HCT116 (cell line): ENCODE measurements at regions not wholly inside any gene's neighbourhood (a gene's known extent, or its start where the extent isn't known, plus 50 kb on each side); places are given as distances from the start of the nearest gene placed in this dataset.
A peak's percentile ranks its signal among the peaks of the same experiment; 100 is the strongest.

Source experiments
- ATAC-seq: fragments of 200-7000 bp; cut with Tn5 transposase; 2 replicates; pipeline ENCODE4 v1.9.1; 2020; ENCODE audit warnings: mild to moderate bottlenecking, moderate library complexity
- BruUV-seq: library from RNA; stranded (reverse); fragments of 400-500 nt; replicated peaks from 2 replicates; lab custom pipeline; 2021; lab: Mats Ljungman, UMichigan
- CTCF ChIA-PET: fragments of 300-600 bp; sonication (Branson Sonifier 250); formaldehyde crosslinking; loops from one replicate; lab custom pipeline; 2021; ENCODE audit warnings: antibody characterized with exemption; lab: Charles Lee
- POLR2A ChIA-PET: fragments of 300-600, 350-600 bp; sonication (Branson Sonifier 250); formaldehyde crosslinking; loops from one replicate; lab custom pipeline; 2021; ENCODE audit warnings: antibody characterized with exemption; lab: Charles Lee
- RAD21 ChIA-PET, 2 experiments: fragments of 300-600 bp; sonication (Branson Sonifier 250); formaldehyde crosslinking; loops; one replicate each; lab custom pipeline; 2023; ENCODE audit warnings: low total read pairs in 2 of 2; ENCODE audit not compliant: uncharacterized antibody in 2 of 2, unreplicated experiment in 2 of 2, low non-redundant PET in 1 of 2; lab: Charles Lee
- DNase-seq: peaks from one replicate; pipeline ENCODE4 v3.0.0-alpha.2; 2010; ENCODE audit warnings: low read depth, low spot score
- H2AFZ ChIP-seq: fragments of 200-600 bp; shearing (Covaris generic), sonication (generic); 2 replicates; pipeline ENCODE4 v1.6.1; 2017; ENCODE audit warnings: low read depth, mixed run types, mixed read lengths, antibody characterized with exemption, low read length; ENCODE audit not compliant: poor library complexity, severe bottlenecking
- H3K27ac ChIP-seq: 2 replicates; pipeline ENCODE4 v1.5.1; 2012; ENCODE audit warnings: low read depth, low read length
- H3K27me3 ChIP-seq: fragments of 200-600 bp; sonication (generic); 2 replicates; pipeline ENCODE4 v1.6.1; 2016; ENCODE audit warnings: mixed run types, low read length, mixed read lengths; ENCODE audit not compliant: insufficient read depth
- H3K36me3 ChIP-seq, 2 experiments: fragments of 200-500 bp in 1 of 2; fragments of 200-600 bp in 1 of 2; sonication (Bioruptor generic) in 1 of 2; sonication (generic) in 1 of 2; 2 replicates each; pipeline versions ENCODE4 v1.5.1 to v1.6.1; 2014 to 2016; ENCODE audit warnings: low read length in 2 of 2, inconsistent platforms in 1 of 2, mixed read lengths in 1 of 2, mixed run types in 1 of 2; ENCODE audit not compliant: insufficient read depth in 2 of 2, control insufficient read depth in 1 of 2
- H3K4me1 ChIP-seq, 2 experiments: fragments of 200-600 bp in 1 of 2; sonication (generic) in 1 of 2; 2 replicates each; pipeline versions ENCODE4 v1.5.1 to v1.6.1; 2012 to 2017; ENCODE audit warnings: low read length in 2 of 2, inconsistent platforms in 1 of 2, mild to moderate bottlenecking in 1 of 2, mixed read lengths in 1 of 2, mixed run types in 1 of 2, moderate library complexity in 1 of 2; ENCODE audit not compliant: insufficient read depth in 2 of 2, control insufficient read depth in 1 of 2
- H3K4me2 ChIP-seq: fragments of 200-600 bp; sonication (generic); 2 replicates; pipeline ENCODE4 v1.6.1; 2017; ENCODE audit warnings: mixed run types, low read length, mixed read lengths
- H3K4me3 ChIP-seq, 2 experiments: fragments of 200-600 bp in 1 of 2; sonication (generic) in 1 of 2; replicated peaks in 1 of 2; 2 replicates each; pipeline ENCODE4 v1.5.1; 2011 to 2016; ENCODE audit warnings: low read length in 2 of 2, control low read depth in 1 of 2, low read depth in 1 of 2, mild to moderate bottlenecking in 1 of 2, mixed read lengths in 1 of 2, mixed run types in 1 of 2
- H3K79me2 ChIP-seq: fragments of 200-600 bp; sonication (generic); 2 replicates; pipeline ENCODE4 v1.6.1; 2017; ENCODE audit warnings: mild to moderate bottlenecking, mixed run types, low read length, moderate library complexity, mixed read lengths; ENCODE audit not compliant: insufficient read depth
- H3K9ac ChIP-seq: fragments of 200-600 bp; sonication (generic); 2 replicates; pipeline ENCODE4 v1.6.1; 2016; ENCODE audit warnings: low read length, mixed read lengths
- H3K9me2 ChIP-seq: fragments of 200-600 bp; sonication (generic), shearing (Covaris generic); 2 replicates; pipeline ENCODE4 v1.6.1; 2017; ENCODE audit warnings: mixed run types, mild to moderate bottlenecking, moderate library complexity; ENCODE audit not compliant: insufficient read depth
- H3K9me3 ChIP-seq, 2 experiments: fragments of 200-500 bp in 1 of 2; fragments of 200-600 bp in 1 of 2; sonication (Bioruptor generic) in 1 of 2; sonication (generic) in 1 of 2; 2 replicates each; pipeline ENCODE4 v1.6.1; 2014 to 2017; ENCODE audit warnings: low read length in 2 of 2, mixed read lengths in 2 of 2, inconsistent platforms in 1 of 2, low read depth in 1 of 2, mild to moderate bottlenecking in 1 of 2, mixed run types in 1 of 2, moderate library complexity in 1 of 2; ENCODE audit not compliant: control insufficient read depth in 1 of 2, insufficient read depth in 1 of 2
- H4K20me1 ChIP-seq: fragments of 200-600 bp; sonication (generic), shearing (Covaris generic); 2 replicates; pipeline ENCODE4 v1.6.1; 2017; ENCODE audit warnings: mixed run types, mild to moderate bottlenecking, moderate library complexity; ENCODE audit not compliant: insufficient read depth
- ATF3 ChIP-seq: IDR thresholded peaks from 2 replicates; pipeline ENCODE4 v1.6.1; 2012
- CEBPB ChIP-seq: IDR thresholded peaks from 2 replicates; pipeline ENCODE4 v1.6.1; 2012; ENCODE audit warnings: low read depth
- CTCF ChIP-seq, 3 experiments: fragments of 200-600 bp in 1 of 3; sonication (generic) in 1 of 3; IDR thresholded peaks in 2 of 3; conservative IDR thresholded peaks in 1 of 3; 2 replicates each; pipeline ENCODE4 v1.5.1; 2012 to 2017; ENCODE audit warnings: low read depth in 2 of 3, low read length in 2 of 3, antibody characterized with exemption in 1 of 3, borderline replicate concordance in 1 of 3, control low read depth in 1 of 3, mild to moderate bottlenecking in 1 of 3, mixed read lengths in 1 of 3, mixed run types in 1 of 3, moderate library complexity in 1 of 3; ENCODE audit not compliant: insufficient read depth in 1 of 3
- EGR1 ChIP-seq: IDR thresholded peaks from 2 replicates; pipeline ENCODE4 v1.6.1; 2012; ENCODE audit warnings: low read depth
- ELF1 ChIP-seq: IDR thresholded peaks from 2 replicates; pipeline ENCODE4 v1.6.1; 2012; ENCODE audit warnings: low read depth, borderline replicate concordance
- EZH2 ChIP-seq: fragments of 200-600 bp; sonication (generic); IDR thresholded peaks from 2 replicates; pipeline ENCODE4 v1.6.1; 2017; ENCODE audit warnings: antibody characterized with exemption, mixed run types
- EZH2phosphoT487 ChIP-seq: fragments of 200-600 bp; IDR thresholded peaks from 2 replicates; pipeline ENCODE4 v1.6.1; 2018; ENCODE audit warnings: antibody characterized with exemption, borderline replicate concordance
- FOSL1 ChIP-seq: IDR thresholded peaks from 2 replicates; pipeline ENCODE4 v1.6.1; 2012; ENCODE audit warnings: low read depth
- JUND ChIP-seq: IDR thresholded peaks from 2 replicates; pipeline ENCODE4 v1.6.1; 2012
- MAX ChIP-seq: IDR thresholded peaks from 2 replicates; pipeline ENCODE4 v1.6.1; 2012
- POLR2A ChIP-seq: IDR thresholded peaks from 2 replicates; pipeline ENCODE4 v1.7.0; 2011; ENCODE audit warnings: borderline replicate concordance; ENCODE audit not compliant: insufficient read depth, insufficient read length; ENCODE audit errors: extremely low read depth
- RAD21 ChIP-seq: IDR thresholded peaks from 2 replicates; pipeline ENCODE4 v1.6.1; 2012; ENCODE audit warnings: low read depth, mild to moderate bottlenecking
- SIN3A ChIP-seq: IDR thresholded peaks from 2 replicates; pipeline ENCODE4 v1.6.1; 2012; ENCODE audit warnings: low read depth
- SP1 ChIP-seq: IDR thresholded peaks from 2 replicates; pipeline ENCODE4 v1.6.1; 2012; ENCODE audit warnings: low read depth
- SRF ChIP-seq: IDR thresholded peaks from 2 replicates; pipeline ENCODE4 v1.6.1; 2012; ENCODE audit warnings: low read depth
- TCF7L2 ChIP-seq: IDR thresholded peaks from 2 replicates; pipeline ENCODE4 v1.7.0; 2011; ENCODE audit warnings: borderline replicate concordance, inconsistent platforms; ENCODE audit not compliant: insufficient read depth, insufficient read length; ENCODE audit errors: extremely low read depth
- ZBTB33 ChIP-seq: IDR thresholded peaks from 2 replicates; pipeline ENCODE4 v1.6.1; 2011; ENCODE audit warnings: mild to moderate bottlenecking, low read length, moderate library complexity; ENCODE audit not compliant: insufficient replicate concordance; ENCODE audit errors: extremely low read depth
- ZFX ChIP-seq: fragments of 450-650 bp; IDR thresholded peaks from 2 replicates; pipeline ENCODE4 v1.6.1; 2017
- ZNF274 ChIP-seq: fragments of 200-500 bp; sonication (Bioruptor generic); IDR thresholded peaks from 2 replicates; pipeline ENCODE4 v1.6.1; 2014; ENCODE audit warnings: mild to moderate bottlenecking, low read depth, low read length, inconsistent platforms
- intact Hi-C: fragments of 100-400 bp; cut with micrococcal nuclease; formaldehyde crosslinking; loops from 2 replicates; pipeline ENCODE4 v1.10.0; 2022

- Histone ChIP-seq H3K9me2 (no peaks in the 10 kb centered on the region), H3K36me3 (no peaks in the 10 kb centered on the region), H3K4me2 (no peak overlapping the region), H3K79me2 (no peaks in the 10 kb centered on the region), H4K20me1 (no peaks in the 10 kb centered on the region), H3K4me3 (no peak overlapping the region), H3K27ac (no peak overlapping the region), H3K9ac (no peak overlapping the region), H3K4me1 (no peaks in the 10 kb centered on the region), H3K9me3 (no peaks in the 10 kb centered on the region), H2AFZ (no peak overlapping the region), H3K27me3 (no peaks in the 10 kb centered on the region)
- ChIA-PET POLR2A (no interaction called here), RAD21 (no interaction called here), CTCF (no interaction called here)
- BruUV-seq = no TSS peak
- ATAC-seq (no peak), DNase-seq (no peak)
- intact Hi-C loops = no loop called here
- TF ChIP-seq CEBPB (0 out of 2 replicates have a peak, but pooled peaks have one; percentile 20), EGR1 (no peak)
Measured at GRCh38 chr9:115495052-115495635, 377.2 kb upstream of the TNC start.

- CTCF ChIA-PET = no interaction called here
- no peak overlapping the region for H3K4me3 ChIP-seq
- H3K4me1 ChIP-seq = no peaks in the 10 kb centered on the region
- H3K36me3 ChIP-seq = no peaks in the 10 kb centered on the region
- no peaks in the 10 kb centered on the region for H3K79me2 ChIP-seq
- H3K27ac ChIP-seq = no peak overlapping the region
- no peaks in the 10 kb centered on the region for H3K27me3 ChIP-seq
- H3K9me2 ChIP-seq = no peaks in the 10 kb centered on the region
- H3K4me2 ChIP-seq = no peak overlapping the region
- H2AFZ ChIP-seq = no peak overlapping the region
- RAD21 ChIA-PET = no interaction called here
- POLR2A ChIA-PET = no interaction called here
- TF ChIP-seq SIN3A (no peak), CTCF (IDR thresholded peaks at IDR 0.05 in 2 of 3, conservative IDR thresholded peaks at IDR 0.05 in 1 of 3; ENCODE audit: borderline replicate concordance in 1 of 3, insufficient read depth in 1 of 3, low read depth in 2 of 3, low read length in 2 of 3) (no peak), ATF3 (no peak), EZH2phosphoT487 (no peak), ELF1 (no peak), ZBTB33 (no peak), MAX (no peak), JUND (no peak), FOSL1 (no peak), SP1 (no peak), SRF (no peak), ZNF274 (no peak), EGR1 (no peak), ZFX (no peak), POLR2A (no peak), EZH2 (no peak), RAD21 (no peak), TCF7L2 (no peak)
- intact Hi-C loops = no loop called here
- ATAC-seq (no peak), DNase-seq (no peak)
- BruUV-seq = no TSS peak
- H4K20me1 ChIP-seq = no peaks in the 10 kb centered on the region
- H3K9ac ChIP-seq = no peak overlapping the region
- H3K9me3 ChIP-seq = no peaks in the 10 kb centered on the region
Measured at GRCh38 chr9:115495836-115496235, 377.9 kb upstream of the TNC start.
